VCaP (cell line): ENCODE measurements at regions not wholly inside any gene's neighbourhood (a gene's known extent, or its start where the extent isn't known, plus 50 kb on each side); places are given as distances from the start of the nearest gene placed in this dataset.

Experiments used
- H3K27ac ChIP-seq: fragments of 450-650 bp; 2 replicates; pipeline ENCODE4 v1.5.1; 2017
- TF ChIP-seq, protein P1 (sequence below): fragments of 450-650 bp; conservative IDR thresholded peaks from 2 replicates; pipeline ENCODE4 v1.5.1; 2017; ENCODE audit warnings: mild to moderate bottlenecking, moderate library complexity

DNA sequence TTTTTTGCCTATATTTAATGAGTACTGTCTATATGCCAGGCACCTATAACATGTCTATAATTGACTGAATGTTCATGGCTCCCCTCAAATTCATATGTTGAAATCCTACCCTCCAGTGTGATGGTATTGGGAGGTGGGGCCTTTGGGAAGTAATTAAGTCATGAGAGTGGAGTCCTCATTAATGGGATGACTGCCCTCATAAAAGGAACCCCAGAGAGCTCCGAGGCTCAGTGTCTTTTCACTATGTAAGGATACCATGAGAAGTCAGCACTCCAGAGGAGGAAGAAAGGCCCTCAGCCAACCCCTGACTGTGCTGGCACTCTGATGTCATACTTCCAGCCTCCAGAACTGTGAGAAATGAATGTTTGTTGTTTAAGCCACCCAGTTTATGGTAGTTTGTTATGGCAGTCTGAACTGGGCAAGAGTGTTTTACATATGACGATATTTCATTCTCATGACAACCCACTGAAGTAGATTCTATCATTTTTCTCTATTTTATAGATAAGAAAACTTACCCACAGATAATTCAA is 61.1 kb upstream of the PCGF5 start:
- H3K27ac ChIP-seq: no peak overlapping the region

DNA sequence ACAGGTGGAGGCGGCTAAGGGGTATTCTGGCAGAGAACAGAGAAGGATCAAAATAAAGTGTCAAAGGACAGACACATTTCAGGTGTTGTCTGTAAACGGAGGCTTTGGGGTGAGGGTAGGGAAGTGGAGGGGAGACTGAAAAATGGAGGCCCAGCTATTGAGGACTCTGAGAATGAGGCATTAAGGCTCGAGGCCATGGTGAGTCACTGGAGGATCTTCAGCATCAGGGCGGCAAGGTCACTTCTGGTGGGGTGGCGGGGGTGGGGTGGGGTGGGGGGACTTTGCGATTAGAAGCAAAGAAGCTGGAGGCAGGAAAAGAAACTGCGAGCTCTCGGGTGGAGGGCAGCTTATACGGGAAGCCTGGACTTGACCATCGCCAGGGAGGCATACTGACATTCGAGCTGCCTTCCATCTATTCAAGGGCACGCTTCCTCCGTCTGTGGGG is 58.4 kb upstream of the PCGF5 start:
- TF ChIP-seq, protein P1, sequence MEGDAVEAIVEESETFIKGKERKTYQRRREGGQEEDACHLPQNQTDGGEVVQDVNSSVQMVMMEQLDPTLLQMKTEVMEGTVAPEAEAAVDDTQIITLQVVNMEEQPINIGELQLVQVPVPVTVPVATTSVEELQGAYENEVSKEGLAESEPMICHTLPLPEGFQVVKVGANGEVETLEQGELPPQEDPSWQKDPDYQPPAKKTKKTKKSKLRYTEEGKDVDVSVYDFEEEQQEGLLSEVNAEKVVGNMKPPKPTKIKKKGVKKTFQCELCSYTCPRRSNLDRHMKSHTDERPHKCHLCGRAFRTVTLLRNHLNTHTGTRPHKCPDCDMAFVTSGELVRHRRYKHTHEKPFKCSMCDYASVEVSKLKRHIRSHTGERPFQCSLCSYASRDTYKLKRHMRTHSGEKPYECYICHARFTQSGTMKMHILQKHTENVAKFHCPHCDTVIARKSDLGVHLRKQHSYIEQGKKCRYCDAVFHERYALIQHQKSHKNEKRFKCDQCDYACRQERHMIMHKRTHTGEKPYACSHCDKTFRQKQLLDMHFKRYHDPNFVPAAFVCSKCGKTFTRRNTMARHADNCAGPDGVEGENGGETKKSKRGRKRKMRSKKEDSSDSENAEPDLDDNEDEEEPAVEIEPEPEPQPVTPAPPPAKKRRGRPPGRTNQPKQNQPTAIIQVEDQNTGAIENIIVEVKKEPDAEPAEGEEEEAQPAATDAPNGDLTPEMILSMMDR: no peak
- peak overlapping the region; percentile 81 for H3K27ac ChIP-seq

More for the DNA sequence above, 61.1 kb upstream of the PCGF5 start:
- TF ChIP-seq, protein P1: no peak

DNA sequence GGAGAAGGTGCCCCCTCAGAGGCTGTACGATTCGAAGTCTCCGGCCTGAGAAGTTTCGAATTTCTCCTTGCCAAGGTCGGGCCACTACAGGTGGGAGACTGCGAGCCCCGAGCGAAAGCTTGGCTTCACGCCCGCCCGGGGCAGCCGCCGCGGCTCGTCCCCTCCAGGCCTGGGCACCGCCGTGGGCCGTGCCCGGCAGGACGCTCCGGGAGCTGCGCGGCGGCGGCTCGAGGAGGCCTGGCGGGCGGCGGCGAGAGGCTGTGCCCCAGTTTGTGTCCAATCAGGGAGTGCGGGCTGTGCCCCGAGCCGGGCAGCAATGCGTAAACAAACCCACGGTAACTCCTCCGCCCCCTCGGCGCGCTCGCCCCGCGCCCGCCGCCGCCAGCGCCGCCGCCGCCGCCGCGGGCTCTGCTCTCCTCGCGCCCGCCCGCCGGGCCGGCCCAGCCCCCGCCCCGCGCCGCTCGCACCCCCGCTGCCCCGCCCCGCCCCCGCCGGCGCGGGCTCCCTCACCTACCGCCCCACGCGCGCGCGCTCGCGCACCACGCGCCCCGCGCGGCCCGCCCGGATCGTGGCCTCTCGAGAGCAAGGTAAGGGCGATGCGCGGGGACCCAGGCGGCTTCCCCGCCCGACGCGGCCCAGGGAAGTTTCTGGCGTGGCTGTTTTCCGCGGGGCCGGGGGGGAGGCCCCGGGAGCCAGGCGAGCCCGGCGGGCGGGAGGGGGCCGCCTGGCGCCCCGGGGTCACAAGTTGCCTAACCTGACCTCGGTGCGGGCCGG is 57.8 kb upstream of the PCGF5 start:
- peak overlapping the region; percentile 81 for H3K27ac ChIP-seq
- TF ChIP-seq, protein P1: no peak

DNA sequence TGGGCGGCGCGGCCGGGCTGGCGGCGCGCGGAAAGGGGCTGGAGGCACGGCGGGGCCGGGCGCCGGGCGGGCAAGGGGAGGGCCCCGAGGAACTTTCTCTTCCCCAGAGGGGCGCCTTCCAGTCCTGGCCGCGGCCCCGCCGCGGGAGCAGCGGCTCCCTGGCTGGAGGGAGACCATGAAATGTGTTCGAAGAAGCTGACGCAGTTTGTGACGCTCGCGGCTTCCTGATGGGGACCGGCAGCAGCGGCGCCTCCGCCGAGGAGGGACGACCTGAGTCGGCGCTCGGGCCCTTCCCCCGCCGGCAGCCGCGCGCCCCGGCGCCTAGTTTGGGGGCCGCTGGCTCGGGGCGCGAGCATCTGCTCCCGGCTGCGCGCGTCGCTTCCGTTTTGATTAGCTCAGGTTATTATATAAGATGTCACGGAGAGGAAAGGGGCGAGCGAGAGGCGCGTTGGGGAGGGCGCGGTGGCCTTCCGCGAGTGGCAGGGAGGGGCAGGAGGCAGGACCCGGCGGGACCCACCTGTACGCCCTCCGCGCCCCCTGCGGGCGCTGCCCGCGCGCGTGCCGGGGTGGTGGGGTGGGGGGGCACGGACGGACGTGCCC is 57.1 kb upstream of the PCGF5 start:
- peak overlapping the region; percentile 81 for H3K27ac ChIP-seq
- TF ChIP-seq, protein P1: peak; percentile 21; the same call in 1 of the 2 replicates

DNA sequence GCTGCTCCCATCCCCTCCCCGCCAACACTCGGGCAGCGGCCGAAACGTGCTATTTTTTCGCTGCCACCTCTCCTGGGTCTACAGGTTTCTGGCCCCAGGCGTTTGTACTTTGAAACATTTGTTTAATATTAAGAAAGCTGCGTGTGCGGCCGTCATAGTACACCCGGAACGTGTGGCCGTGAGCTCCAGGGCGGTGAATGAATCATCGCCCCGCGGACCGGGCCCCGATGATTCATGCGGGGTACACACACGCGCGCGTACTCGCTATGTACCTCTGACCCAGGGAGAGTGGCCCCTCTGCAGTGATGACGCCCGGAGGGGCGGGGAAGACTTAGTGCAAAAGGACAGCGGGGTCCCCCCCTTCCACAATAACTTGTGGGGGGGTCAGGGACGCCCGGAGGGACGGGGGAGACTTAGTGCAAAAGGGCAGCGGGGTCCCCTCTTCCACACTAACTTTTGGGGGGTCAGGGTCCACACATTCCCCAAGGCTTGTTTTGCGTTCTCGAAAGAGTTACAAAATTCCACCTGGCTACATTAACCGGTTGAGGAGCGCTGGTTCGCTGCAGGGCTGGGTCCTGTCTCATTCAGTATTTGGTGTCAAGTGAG is 56.5 kb upstream of the PCGF5 start:
- TF ChIP-seq, protein P1: no peak
- peak overlapping the region; percentile 81 for H3K27ac ChIP-seq

DNA sequence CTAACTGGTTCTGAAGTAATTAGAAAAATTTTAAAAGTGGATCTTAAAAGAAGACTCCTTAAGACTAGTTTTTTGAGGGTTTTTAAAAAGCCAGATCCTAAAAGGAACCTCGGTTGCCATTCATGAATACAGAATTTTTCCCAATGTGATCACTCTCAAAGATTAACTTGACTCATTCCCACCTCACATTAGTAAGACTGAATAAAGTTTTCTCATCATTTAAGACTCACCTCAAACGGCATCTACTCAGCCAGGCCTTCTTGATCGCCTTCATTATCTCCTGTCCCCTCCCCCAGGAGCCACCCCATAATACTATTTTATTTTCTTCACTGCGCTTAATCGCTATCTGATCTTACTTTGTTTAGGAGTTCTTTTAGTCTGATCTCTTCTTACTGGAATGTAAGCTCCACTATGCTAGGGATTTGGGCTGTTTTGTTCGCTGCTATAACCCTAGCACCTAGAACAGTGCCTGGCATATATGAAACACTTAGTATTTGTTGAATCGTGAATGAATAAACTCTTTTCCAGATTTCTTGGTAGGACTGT is 55.9 kb upstream of the PCGF5 start:
- H3K27ac ChIP-seq: peak overlapping the region; percentile 81; the same call in 1 of the 2 replicates
- TF ChIP-seq, protein P1: no peak

DNA sequence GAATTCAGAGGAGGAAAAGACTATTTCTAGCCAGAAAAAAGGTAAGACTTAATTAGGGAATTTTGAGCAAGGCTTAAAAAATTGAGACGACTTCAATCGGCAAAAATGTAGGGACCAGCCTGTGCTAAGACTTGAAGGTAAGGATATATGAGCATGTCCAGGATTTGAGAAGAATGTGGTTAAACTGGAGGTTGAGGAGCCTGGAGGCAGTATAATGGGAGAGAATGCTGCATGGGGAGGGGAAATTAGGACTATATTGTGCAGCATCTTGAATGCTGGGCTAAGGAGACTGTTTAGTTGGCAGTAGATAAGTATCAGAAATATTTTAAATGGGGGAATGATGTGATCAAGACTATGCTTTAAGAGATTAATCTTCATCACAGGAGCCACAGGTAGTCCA is 53.1 kb upstream of the PCGF5 start:
- TF ChIP-seq, protein P1: no peak

More for the DNA sequence above, 53.1 kb upstream of the PCGF5 start:
- H3K27ac ChIP-seq: no peak overlapping the region
